ENCODE measurements at regions not wholly inside any gene's neighbourhood (a gene's known extent, or its start where the extent isn't known, plus 50 kb on each side); places are given as distances from the start of the nearest gene placed in this dataset.

DNA sequence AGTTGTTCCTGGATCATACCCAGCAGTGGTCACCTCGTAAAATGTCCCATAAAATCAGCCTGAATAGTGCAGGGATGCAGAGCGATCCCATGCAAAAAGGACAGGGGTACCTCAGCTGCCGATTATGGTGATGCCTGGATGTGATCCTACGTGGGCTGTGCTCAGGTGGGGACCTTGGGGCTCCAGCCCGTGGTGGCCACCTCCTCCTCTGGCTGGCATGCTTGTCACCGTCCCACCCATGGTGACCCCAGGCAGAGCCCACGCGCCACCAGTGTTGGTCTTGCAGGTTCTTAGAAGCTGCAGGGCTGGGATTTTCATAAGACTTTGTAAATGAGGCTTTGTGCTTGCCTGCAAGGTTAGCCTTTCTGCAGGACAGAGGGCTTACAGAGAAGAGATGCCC lies 97.2 kb downstream of the GLRX3 start:
- no peaks in the 10 kb centered on the region for H3K36me3 ChIP-seq (ENCODE audit: low read depth)
- no peaks in the 10 kb centered on the region for H3K4me1 ChIP-seq (ENCODE audit: low read depth)
- DNase-seq (no peak), ATAC-seq (no peak)
- no peaks in the 10 kb centered on the region for H3K9me3 ChIP-seq
- intact Hi-C loops (cut with DNase I, micrococcal nuclease) = no loop called here
- TF ChIP-seq, protein P1, sequence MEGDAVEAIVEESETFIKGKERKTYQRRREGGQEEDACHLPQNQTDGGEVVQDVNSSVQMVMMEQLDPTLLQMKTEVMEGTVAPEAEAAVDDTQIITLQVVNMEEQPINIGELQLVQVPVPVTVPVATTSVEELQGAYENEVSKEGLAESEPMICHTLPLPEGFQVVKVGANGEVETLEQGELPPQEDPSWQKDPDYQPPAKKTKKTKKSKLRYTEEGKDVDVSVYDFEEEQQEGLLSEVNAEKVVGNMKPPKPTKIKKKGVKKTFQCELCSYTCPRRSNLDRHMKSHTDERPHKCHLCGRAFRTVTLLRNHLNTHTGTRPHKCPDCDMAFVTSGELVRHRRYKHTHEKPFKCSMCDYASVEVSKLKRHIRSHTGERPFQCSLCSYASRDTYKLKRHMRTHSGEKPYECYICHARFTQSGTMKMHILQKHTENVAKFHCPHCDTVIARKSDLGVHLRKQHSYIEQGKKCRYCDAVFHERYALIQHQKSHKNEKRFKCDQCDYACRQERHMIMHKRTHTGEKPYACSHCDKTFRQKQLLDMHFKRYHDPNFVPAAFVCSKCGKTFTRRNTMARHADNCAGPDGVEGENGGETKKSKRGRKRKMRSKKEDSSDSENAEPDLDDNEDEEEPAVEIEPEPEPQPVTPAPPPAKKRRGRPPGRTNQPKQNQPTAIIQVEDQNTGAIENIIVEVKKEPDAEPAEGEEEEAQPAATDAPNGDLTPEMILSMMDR (IDR thresholded peaks at IDR 0.05) = no peak
- H3K4me3 ChIP-seq = no peak overlapping the region

- Histone ChIP-seq H3K36me3 (ENCODE audit: low read depth) (no peaks in the 10 kb centered on the region), H3K4me1 (ENCODE audit: low read depth) (no peaks in the 10 kb centered on the region), H3K4me3 (no peak overlapping the region), H3K9me3 (no peaks in the 10 kb centered on the region)
- TF ChIP-seq, protein P1 (IDR thresholded peaks at IDR 0.05) = no peak
- intact Hi-C loops (cut with DNase I, micrococcal nuclease) = no loop called here
- ATAC-seq (no peak), DNase-seq (no peak)
Measured at GRCh38 chr10:130234171-130234965, 98.2 kb downstream of the GLRX3 start.

DNA sequence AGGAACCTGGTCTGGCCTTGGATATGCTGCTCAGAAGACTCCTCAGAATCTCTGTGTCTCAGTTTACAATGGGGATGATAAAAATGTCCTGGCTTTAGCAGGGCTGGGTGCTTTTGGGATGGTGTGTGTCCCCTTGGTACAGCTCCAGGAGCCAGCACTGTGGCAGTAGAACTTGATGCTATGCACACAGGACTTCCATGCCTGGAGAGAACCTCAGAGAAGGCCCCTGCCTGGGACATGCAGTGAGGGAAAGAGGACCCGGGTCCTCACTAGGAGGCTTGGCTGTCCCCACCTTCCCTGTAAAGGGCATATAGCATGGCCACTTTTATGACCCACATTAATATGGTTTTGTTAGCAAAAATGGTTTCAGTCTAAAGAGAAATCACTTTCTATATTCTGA lies 100.5 kb downstream of the GLRX3 start:
- intact Hi-C loops (cut with DNase I, micrococcal nuclease) = no loop called here
- TF ChIP-seq, protein P1 (IDR thresholded peaks at IDR 0.05) = no peak
- DNase-seq = no peak

DNA sequence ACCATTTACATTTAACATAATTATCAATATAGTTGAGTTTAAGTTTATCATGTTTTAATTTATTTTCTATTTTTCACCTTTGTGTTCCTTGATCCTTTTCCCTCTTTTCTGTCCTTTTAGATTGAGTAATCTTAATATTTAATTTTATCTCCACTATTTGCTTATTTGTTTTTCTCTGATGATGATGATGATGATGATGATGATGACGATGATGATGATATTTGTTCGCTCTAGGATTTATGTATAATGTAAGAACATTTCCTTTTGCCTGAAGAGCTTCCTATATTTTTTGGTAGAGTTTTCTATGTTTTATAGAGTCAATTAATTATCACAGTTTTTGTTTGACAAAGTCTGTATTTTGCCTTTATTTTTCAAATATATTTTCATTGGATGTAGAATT lies 104.2 kb downstream of the GLRX3 start:
- DNase-seq (no peak), ATAC-seq (no peak)
- H3K4me3 ChIP-seq = no peak overlapping the region
- intact Hi-C loops (cut with DNase I, micrococcal nuclease) = no loop called here
- TF ChIP-seq, protein P1 (IDR thresholded peaks at IDR 0.05) = no peak
- peaks cover 7% of the 10 kb centered on the region for H3K9me3 ChIP-seq
- no peaks in the 10 kb centered on the region for H3K36me3 ChIP-seq (ENCODE audit: low read depth)
- H3K4me1 ChIP-seq (ENCODE audit: low read depth) = no peaks in the 10 kb centered on the region

More for the DNA sequence above, 100.5 kb downstream of the GLRX3 start:
- Histone ChIP-seq H3K9me3 (peaks cover 7% of the 10 kb centered on the region), H3K4me3 (no peak overlapping the region), H3K4me1 (ENCODE audit: low read depth) (no peaks in the 10 kb centered on the region), H3K36me3 (ENCODE audit: low read depth) (no peaks in the 10 kb centered on the region)
- no peak for ATAC-seq

GRCh38 chr10:130242513-130242912 lies 106.3 kb downstream of the GLRX3 start:
- Histone ChIP-seq H3K36me3 (ENCODE audit: low read depth) (no peaks in the 10 kb centered on the region), H3K9me3 (peaks cover 7% of the 10 kb centered on the region), H3K4me3 (no peak overlapping the region), H3K4me1 (ENCODE audit: low read depth) (no peaks in the 10 kb centered on the region)
- DNase-seq (no peak), ATAC-seq (no peak)
- intact Hi-C loops (cut with DNase I, micrococcal nuclease) = no loop called here
- TF ChIP-seq, protein P1 (IDR thresholded peaks at IDR 0.05) = no peak
